ENCODE measurements at regions not wholly inside any gene's neighbourhood (a gene's known extent, or its start where the extent isn't known, plus 50 kb on each side); places are given as distances from the start of the nearest gene placed in this dataset.

DNA sequence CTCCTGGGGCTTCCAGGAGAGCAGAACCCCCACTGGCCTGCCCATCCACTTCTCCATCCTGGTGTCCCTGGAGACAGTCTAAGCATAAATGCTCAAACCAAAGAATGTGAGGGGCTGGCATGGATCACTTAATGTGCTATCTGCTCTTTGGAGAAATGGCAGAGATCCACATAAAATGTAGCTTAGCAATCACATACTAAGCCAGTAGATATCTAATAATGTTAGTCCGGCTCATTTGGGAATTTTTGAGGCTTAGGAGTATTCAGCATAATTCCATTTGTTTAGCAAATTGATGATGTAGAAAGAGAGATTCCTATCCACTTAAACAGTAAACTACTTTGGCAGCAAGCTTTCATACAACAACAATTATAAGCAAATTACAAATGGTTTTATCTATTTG lies 90.7 kb downstream of the TENT5C start:
- no peak overlapping the region for H3K4me3 Mint-ChIP-seq
- DNase-seq (ENCODE audit: extremely low spot score, unreplicated experiment): no peak
- TF ChIP-seq, protein P1, sequence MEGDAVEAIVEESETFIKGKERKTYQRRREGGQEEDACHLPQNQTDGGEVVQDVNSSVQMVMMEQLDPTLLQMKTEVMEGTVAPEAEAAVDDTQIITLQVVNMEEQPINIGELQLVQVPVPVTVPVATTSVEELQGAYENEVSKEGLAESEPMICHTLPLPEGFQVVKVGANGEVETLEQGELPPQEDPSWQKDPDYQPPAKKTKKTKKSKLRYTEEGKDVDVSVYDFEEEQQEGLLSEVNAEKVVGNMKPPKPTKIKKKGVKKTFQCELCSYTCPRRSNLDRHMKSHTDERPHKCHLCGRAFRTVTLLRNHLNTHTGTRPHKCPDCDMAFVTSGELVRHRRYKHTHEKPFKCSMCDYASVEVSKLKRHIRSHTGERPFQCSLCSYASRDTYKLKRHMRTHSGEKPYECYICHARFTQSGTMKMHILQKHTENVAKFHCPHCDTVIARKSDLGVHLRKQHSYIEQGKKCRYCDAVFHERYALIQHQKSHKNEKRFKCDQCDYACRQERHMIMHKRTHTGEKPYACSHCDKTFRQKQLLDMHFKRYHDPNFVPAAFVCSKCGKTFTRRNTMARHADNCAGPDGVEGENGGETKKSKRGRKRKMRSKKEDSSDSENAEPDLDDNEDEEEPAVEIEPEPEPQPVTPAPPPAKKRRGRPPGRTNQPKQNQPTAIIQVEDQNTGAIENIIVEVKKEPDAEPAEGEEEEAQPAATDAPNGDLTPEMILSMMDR (conservative IDR thresholded peaks at IDR 0.05): no peak

DNA sequence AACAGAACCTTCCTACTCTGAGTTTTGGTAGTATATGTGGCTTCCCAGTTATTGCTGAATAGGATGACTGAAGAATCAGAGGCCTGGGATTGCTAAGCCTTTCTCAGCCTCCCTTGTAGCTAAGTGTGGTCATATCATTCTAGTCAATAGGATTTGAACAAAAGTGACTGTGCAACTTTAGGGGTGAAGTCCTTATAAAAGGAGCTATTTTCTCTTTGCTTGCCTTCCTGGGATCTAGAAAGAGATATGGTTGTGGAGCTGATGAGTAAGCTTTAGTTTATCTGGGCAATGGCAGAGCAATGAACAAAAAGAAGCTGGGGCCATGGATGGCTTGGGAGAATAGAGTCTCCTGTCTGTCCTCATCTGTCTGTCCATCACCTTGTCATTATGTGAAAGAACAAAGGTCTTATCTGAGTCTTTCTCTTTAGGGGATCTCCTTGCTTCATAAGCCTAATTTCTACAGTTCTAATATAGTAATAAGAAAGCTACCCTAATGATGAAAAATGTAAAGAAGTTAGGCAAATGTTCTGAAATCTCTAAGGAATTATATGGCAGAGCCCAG lies 91.5 kb downstream of the TENT5C start:
- no peaks in the 10 kb centered on the region for H3K9me3 Mint-ChIP-seq
- DNase-seq (ENCODE audit: extremely low spot score, unreplicated experiment): no peak
- no peaks in the 10 kb centered on the region for H3K36me3 Mint-ChIP-seq
- H3K27ac Mint-ChIP-seq: no peak overlapping the region
- H3K27me3 Mint-ChIP-seq: peaks cover 9% of the 10 kb centered on the region
- TF ChIP-seq, protein P1 (conservative IDR thresholded peaks at IDR 0.05): no peak
- H3K4me1 Mint-ChIP-seq (ENCODE audit: unreplicated experiment): peaks cover 4% of the 10 kb centered on the region
- H3K4me3 Mint-ChIP-seq: no peak overlapping the region

More for the DNA sequence above, 90.7 kb downstream of the TENT5C start:
- H3K4me1 Mint-ChIP-seq (ENCODE audit: unreplicated experiment): peaks cover 4% of the 10 kb centered on the region
- H3K27me3 Mint-ChIP-seq: peaks cover 9% of the 10 kb centered on the region
- H3K36me3 Mint-ChIP-seq: no peaks in the 10 kb centered on the region
- H3K27ac Mint-ChIP-seq: no peak overlapping the region
- no peaks in the 10 kb centered on the region for H3K9me3 Mint-ChIP-seq

- no peak for DNase-seq (ENCODE audit: extremely low spot score, unreplicated experiment)
- Mint-ChIP-seq H3K27me3 (peaks cover 6% of the 10 kb centered on the region), H3K4me3 (no peak overlapping the region)
These were observed 92.7 kb downstream of the TENT5C start for GRCh38 chr1:117698398-117699160.

DNA sequence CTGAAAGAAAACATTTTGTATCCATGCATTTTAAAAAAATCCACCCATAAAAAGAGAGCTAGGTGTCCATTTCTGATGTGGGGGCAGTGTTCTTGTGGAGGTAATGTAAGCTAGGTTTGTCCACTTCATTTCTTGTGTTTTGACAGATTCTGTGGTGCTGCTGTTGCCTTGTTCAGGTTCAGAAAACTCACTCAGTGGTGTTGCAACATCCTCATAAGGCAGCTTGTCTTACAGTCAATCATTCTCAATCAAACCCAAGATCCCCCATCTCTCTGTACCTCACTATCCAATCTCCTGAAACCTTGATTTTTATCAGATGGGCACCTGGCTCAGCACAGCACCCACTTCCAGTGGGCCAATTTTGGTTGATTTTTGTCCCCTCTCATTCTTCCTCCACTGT lies 94.1 kb downstream of the TENT5C start:
- Mint-ChIP-seq H3K9me3 (no peaks in the 10 kb centered on the region), H3K4me3 (no peak overlapping the region), H3K36me3 (no peaks in the 10 kb centered on the region), H3K27ac (no peak overlapping the region), H3K4me1 (ENCODE audit: unreplicated experiment) (peaks cover 4% of the 10 kb centered on the region), H3K27me3 (peaks cover 6% of the 10 kb centered on the region)
- TF ChIP-seq, protein P1 (conservative IDR thresholded peaks at IDR 0.05): no peak
- no peak for DNase-seq (ENCODE audit: extremely low spot score, unreplicated experiment)

More at GRCh38 chr1:117698398-117699160, 92.7 kb downstream of the TENT5C start:
- H3K4me1 Mint-ChIP-seq (ENCODE audit: unreplicated experiment): peaks cover 4% of the 10 kb centered on the region
- H3K27ac Mint-ChIP-seq: no peak overlapping the region
- no peaks in the 10 kb centered on the region for H3K36me3 Mint-ChIP-seq
- TF ChIP-seq, protein P1 (conservative IDR thresholded peaks at IDR 0.05): no peak
- no peaks in the 10 kb centered on the region for H3K9me3 Mint-ChIP-seq

DNA sequence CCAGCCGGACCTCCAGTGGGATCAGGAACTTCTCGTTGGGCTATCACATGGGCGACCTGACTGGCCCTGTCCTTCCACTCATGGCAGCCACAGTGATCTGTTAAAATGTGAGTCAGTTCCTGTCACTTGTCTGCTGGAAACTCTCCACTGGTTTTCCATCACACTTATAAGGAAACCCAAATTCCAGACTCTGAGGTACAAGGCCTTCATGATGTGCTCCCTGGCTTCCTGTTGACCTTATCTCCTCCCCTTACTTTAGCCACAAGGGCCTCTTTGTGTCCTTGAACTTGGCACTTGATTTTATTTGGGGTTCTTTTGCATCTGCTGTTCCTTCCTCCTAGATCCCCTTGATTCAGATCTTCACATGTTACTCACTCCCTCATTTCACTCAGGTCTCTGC lies 96.8 kb downstream of the TENT5C start:
- H3K36me3 Mint-ChIP-seq: no peaks in the 10 kb centered on the region
- no peak overlapping the region for H3K4me3 Mint-ChIP-seq
- no peak for DNase-seq (ENCODE audit: extremely low spot score, unreplicated experiment)
- TF ChIP-seq, protein P1 (conservative IDR thresholded peaks at IDR 0.05): no peak
- peaks cover 7% of the 10 kb centered on the region for H3K27me3 Mint-ChIP-seq
- peaks cover 4% of the 10 kb centered on the region for H3K4me1 Mint-ChIP-seq (ENCODE audit: unreplicated experiment)
- H3K9me3 Mint-ChIP-seq: peaks cover 10% of the 10 kb centered on the region
- peak overlapping the region; percentile 30 for H3K27ac Mint-ChIP-seq
